Coronary artery (tissue), 2 donors: ENCODE measurements at regions not wholly inside any gene's neighbourhood (a gene's known extent, or its start where the extent isn't known, plus 50 kb on each side); places are given as distances from the start of the nearest gene placed in this dataset.

Source experiments
- DNase-seq: peaks from one replicate; pipeline ENCODE4 v3.0.0-alpha.2; 2017; ENCODE audit warnings: low spot score
- H3K27ac ChIP-seq, 2 donors: fragments of 200-600 bp; sonication (generic); one replicate each; pipeline ENCODE4 v1.5.1; 2016 to 2019
- H3K4me3 ChIP-seq: fragments of 200-600 bp; sonication (generic); 2 replicates; pipeline ENCODE4 v1.5.1; 2016; ENCODE audit warnings: mild to moderate bottlenecking, moderate library complexity
- TF ChIP-seq, protein P1 (sequence below): fragments of 200-600 bp; sonication (generic); IDR thresholded peaks from one replicate; pipeline ENCODE4 v1.5.1; 2019; ENCODE audit warnings: antibody characterized with exemption

DNA sequence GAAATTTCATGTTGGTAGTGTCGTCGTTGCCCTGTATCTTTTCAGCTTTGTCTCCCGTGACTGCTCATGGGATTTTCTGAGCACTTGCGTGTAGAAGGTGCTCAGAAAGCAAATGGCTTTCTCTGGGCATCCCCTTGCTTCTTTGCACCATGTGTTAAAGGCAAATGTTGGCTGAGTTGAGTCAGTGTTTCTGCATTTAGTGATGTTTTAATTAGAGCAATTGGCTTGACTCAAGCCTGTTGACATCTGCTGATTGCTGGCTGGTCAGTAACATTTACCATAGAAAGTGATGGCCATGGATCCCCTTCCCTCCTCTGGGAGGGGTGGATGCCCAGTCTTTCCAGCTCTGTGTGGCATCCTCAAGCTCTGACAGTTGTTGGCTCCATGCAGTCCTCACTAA, 187.2 kb upstream of the MPHOSPH6 start:
- no peak for DNase-seq
- TF ChIP-seq, protein P1, sequence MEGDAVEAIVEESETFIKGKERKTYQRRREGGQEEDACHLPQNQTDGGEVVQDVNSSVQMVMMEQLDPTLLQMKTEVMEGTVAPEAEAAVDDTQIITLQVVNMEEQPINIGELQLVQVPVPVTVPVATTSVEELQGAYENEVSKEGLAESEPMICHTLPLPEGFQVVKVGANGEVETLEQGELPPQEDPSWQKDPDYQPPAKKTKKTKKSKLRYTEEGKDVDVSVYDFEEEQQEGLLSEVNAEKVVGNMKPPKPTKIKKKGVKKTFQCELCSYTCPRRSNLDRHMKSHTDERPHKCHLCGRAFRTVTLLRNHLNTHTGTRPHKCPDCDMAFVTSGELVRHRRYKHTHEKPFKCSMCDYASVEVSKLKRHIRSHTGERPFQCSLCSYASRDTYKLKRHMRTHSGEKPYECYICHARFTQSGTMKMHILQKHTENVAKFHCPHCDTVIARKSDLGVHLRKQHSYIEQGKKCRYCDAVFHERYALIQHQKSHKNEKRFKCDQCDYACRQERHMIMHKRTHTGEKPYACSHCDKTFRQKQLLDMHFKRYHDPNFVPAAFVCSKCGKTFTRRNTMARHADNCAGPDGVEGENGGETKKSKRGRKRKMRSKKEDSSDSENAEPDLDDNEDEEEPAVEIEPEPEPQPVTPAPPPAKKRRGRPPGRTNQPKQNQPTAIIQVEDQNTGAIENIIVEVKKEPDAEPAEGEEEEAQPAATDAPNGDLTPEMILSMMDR: no peak
- Histone ChIP-seq H3K4me3 (no peak overlapping the region), H3K27ac (no peak overlapping the region)

DNA sequence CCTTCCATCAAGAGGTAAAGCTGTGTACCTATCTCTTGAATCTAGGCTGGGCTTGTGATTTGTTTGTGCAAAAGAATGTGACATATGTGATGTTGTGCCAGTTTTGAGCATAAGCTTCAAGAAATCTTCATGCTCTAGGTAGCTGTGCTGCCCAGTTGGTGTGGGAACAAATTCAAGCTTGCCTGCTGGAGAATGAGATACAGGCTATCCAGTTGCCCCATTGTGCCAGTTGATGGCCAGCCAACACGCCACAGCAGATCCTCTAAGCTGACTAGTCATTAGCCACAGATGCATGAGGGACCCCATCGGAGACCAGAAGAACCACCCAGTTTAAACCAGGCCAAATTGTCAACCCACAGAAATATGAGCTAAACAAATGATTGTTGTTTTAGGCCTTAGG, 180.5 kb upstream of the MPHOSPH6 start:
- TF ChIP-seq, protein P1: no peak
- no peak overlapping the region for H3K27ac ChIP-seq
- H3K4me3 ChIP-seq: no peak overlapping the region
- no peak for DNase-seq

DNA sequence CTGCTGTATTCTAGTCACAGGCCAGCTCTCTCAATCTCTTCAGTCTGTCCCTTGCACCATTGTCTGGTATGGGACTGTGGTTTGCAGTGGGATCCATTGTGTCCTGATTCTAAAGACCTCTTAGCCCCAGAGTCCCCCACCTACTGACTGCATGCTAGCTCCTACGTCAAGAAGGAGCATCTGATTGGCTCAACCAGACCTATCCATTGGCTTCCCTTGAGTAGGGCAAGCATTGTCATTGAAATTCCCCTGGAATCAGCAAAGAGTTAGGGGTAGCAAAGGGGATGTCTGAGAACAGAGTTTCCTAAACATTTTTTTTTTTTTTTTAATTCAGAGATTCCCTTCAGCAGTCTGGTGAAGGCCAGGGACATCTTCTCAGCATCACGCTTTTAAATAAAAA, 175.3 kb upstream of the MPHOSPH6 start:
- TF ChIP-seq, protein P1: no peak
- no peak for DNase-seq
- Histone ChIP-seq H3K27ac (no peak overlapping the region), H3K4me3 (no peak overlapping the region)

GRCh38 chr16:82344157-82344556, 174.1 kb upstream of the MPHOSPH6 start:
- Histone ChIP-seq H3K27ac (no peak overlapping the region), H3K4me3 (no peak overlapping the region)
- TF ChIP-seq, protein P1: no peak
- DNase-seq: no peak

GRCh38 chr16:82341146-82341669, 171.2 kb upstream of the MPHOSPH6 start:
- no peak overlapping the region for H3K4me3 ChIP-seq
- TF ChIP-seq, protein P1: no peak
- no peak for DNase-seq
- H3K27ac ChIP-seq: no peak overlapping the region

DNA sequence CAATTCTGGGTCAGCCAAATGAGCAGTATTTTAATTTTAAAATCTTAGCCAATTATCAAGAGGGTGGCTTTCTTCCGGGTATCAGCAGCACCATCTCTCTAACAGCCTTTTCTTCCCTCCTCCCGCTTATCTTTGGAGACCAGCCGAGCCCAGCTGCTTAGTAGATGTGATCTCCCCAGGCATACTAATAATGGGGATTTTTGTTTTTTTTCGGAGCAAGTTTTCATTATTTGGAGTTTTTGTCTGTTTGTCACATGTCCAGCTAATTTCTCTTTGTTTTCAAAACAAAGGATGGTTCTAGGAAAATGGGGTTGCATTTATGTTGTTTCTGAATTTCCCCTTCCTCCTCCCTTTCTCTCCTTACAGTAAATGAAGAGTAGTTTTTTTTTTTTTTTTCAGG, 170.5 kb upstream of the MPHOSPH6 start:
- Histone ChIP-seq H3K4me3 (no peak overlapping the region), H3K27ac (no peak overlapping the region)
- TF ChIP-seq, protein P1: no peak
- DNase-seq: no peak

GRCh38 chr16:82337355-82337754, 167.3 kb upstream of the MPHOSPH6 start:
- DNase-seq: no peak
- Histone ChIP-seq H3K4me3 (no peak overlapping the region), H3K27ac (no peak overlapping the region)
- TF ChIP-seq, protein P1: no peak
